GM18520 (cell line): ENCODE measurements at regions not wholly inside any gene's neighbourhood (a gene's known extent, or its start where the extent isn't known, plus 50 kb on each side); places are given as distances from the start of the nearest gene placed in this dataset.
A peak's percentile ranks its signal among the peaks of the same experiment; 100 is the strongest.

Experiments used
- ATAC-seq: cut with Tn5 transposase; IDR thresholded peaks from one replicate; pipeline ENCODE4 v1.9.1; 2021; ENCODE audit not compliant: unreplicated experiment

GRCh38 chr1:75984781-75985180 is 52.6 kb upstream of the ASB17 start:
- ATAC-seq = no peak

- peak; percentile 86 for ATAC-seq
Observed at GRCh38 chr1:75985827-75986226, 53.6 kb upstream of the ASB17 start.

GRCh38 chr1:75986478-75986877 is 54.3 kb upstream of the ASB17 start:
- ATAC-seq = no peak

GRCh38 chr1:75989121-75989520 is 56.9 kb upstream of the ASB17 start:
- ATAC-seq = no peak

- ATAC-seq = no peak
Observed at GRCh38 chr1:75990686-75991085, 58.5 kb upstream of the ASB17 start.

GRCh38 chr1:75991497-75992114 is 59.4 kb upstream of the ASB17 start:
- ATAC-seq = peak; percentile 83

GRCh38 chr1:75992312-75992711 is 60.1 kb upstream of the ASB17 start:
- no peak for ATAC-seq

GRCh38 chr1:75993661-75994060 is 61.5 kb upstream of the ASB17 start:
- no peak for ATAC-seq

GRCh38 chr1:75996196-75996595 is 64.0 kb upstream of the ASB17 start:
- ATAC-seq = no peak

GRCh38 chr1:75999034-75999433 is 66.8 kb upstream of the ASB17 start:
- ATAC-seq = no peak

- no peak for ATAC-seq
Observed at GRCh38 chr1:76003946-76004345, 70.6 kb upstream of the ST6GALNAC3 start.

- no peak for ATAC-seq
Observed at GRCh38 chr1:76005765-76006164, 68.8 kb upstream of the ST6GALNAC3 start.

GRCh38 chr1:76006234-76006633 is 68.3 kb upstream of the ST6GALNAC3 start:
- no peak for ATAC-seq

GRCh38 chr1:76010802-76011201 is 63.7 kb upstream of the ST6GALNAC3 start:
- ATAC-seq = no peak

- ATAC-seq = no peak
Observed at GRCh38 chr1:76012341-76013205, 62.0 kb upstream of the ST6GALNAC3 start.

- ATAC-seq = no peak
Observed at GRCh38 chr1:76013206-76013581, 61.4 kb upstream of the ST6GALNAC3 start.

GRCh38 chr1:76015478-76016103 is 59.0 kb upstream of the ST6GALNAC3 start:
- no peak for ATAC-seq

- ATAC-seq = no peak
Observed at GRCh38 chr1:76018045-76018444, 56.5 kb upstream of the ST6GALNAC3 start.

- ATAC-seq = no peak
Observed at GRCh38 chr1:76021846-76022245, 52.7 kb upstream of the ST6GALNAC3 start.

GRCh38 chr1:76023669-76024435 is 50.7 kb upstream of the ST6GALNAC3 start:
- ATAC-seq = no peak
